ENCODE measurements at regions not wholly inside any gene's neighbourhood (a gene's known extent, or its start where the extent isn't known, plus 50 kb on each side); places are given as distances from the start of the nearest gene placed in this dataset.
"Not testable (repeated sequence)": the region's sequence is repeated elsewhere in the genome, so short reads cannot be mapped to it uniquely, and the experiment has no call there.

- DNase-seq, result no peak
Observed at GRCh38 chr2:208939852-208940251, 484.0 kb upstream of the MAP2 start.

- no peak for DNase-seq
Observed at GRCh38 chr2:208945719-208946256, 478.1 kb upstream of the MAP2 start.

- DNase-seq, result no peak
Observed at GRCh38 chr2:208948073-208948472, 475.8 kb upstream of the MAP2 start.

- DNase-seq, result no peak
Observed at GRCh38 chr2:208970070-208970469, 453.8 kb upstream of the MAP2 start.

- DNase-seq, result no peak
Observed at GRCh38 chr2:208977582-208977981, 446.3 kb upstream of the MAP2 start.

- no peak for DNase-seq
Observed at GRCh38 chr2:208978946-208979345, 444.9 kb upstream of the MAP2 start.

- no peak for DNase-seq
Observed at GRCh38 chr2:208980321-208980720, 443.5 kb upstream of the MAP2 start.

- DNase-seq, result no peak
Observed at GRCh38 chr2:208982831-208983230, 441.0 kb upstream of the MAP2 start.

- no peak for DNase-seq
Observed at GRCh38 chr2:208983486-208983885, 440.4 kb upstream of the MAP2 start.

GRCh38 chr2:208984376-208985090, 439.3 kb upstream of the MAP2 start:
- no peak for DNase-seq

GRCh38 chr2:208985644-208986043, 438.2 kb upstream of the MAP2 start:
- no peak for DNase-seq

- no peak for DNase-seq
Observed at GRCh38 chr2:208990716-208991115, 433.1 kb upstream of the MAP2 start.

GRCh38 chr2:208999911-209000310, 423.9 kb upstream of the MAP2 start:
- no peak for DNase-seq

GRCh38 chr2:209002054-209002453, 421.8 kb upstream of the MAP2 start:
- DNase-seq, result no peak

- DNase-seq, result no peak
Observed at GRCh38 chr2:209005371-209005770, 418.5 kb upstream of the MAP2 start.

GRCh38 chr2:209008636-209009287, 415.1 kb upstream of the MAP2 start:
- no peak for DNase-seq

GRCh38 chr2:209018633-209019032, 405.2 kb upstream of the MAP2 start:
- not testable (repeated sequence) for DNase-seq

- no peak for DNase-seq
Observed at GRCh38 chr2:209029249-209029648, 394.6 kb upstream of the MAP2 start.

GRCh38 chr2:209044307-209044706, 379.5 kb upstream of the MAP2 start:
- DNase-seq, result no peak

GRCh38 chr2:209046163-209046562, 377.7 kb upstream of the MAP2 start:
- no peak for DNase-seq

- no peak for DNase-seq
Observed at GRCh38 chr2:209049608-209050007, 374.2 kb upstream of the MAP2 start.

- no peak for DNase-seq
Observed at GRCh38 chr2:209062210-209062609, 361.6 kb upstream of the MAP2 start.

- no peak for DNase-seq
Observed at GRCh38 chr2:209070262-209070661, 353.6 kb upstream of the MAP2 start.

- DNase-seq, result no peak
Observed at GRCh38 chr2:209073151-209073550, 350.7 kb upstream of the MAP2 start.

GRCh38 chr2:209074711-209075110, 349.1 kb upstream of the MAP2 start:
- no peak for DNase-seq
